NOMO-1 treated with dmso at 0.1 percent for 144 hours (cell line): ENCODE measurements at regions not wholly inside any gene's neighbourhood (a gene's known extent, or its start where the extent isn't known, plus 50 kb on each side); places are given as distances from the start of the nearest gene placed in this dataset.

Experiments
- DNase-seq: peaks from one replicate; lab custom pipeline; 2025; ENCODE audit not compliant: unreplicated experiment; lab: John Stamatoyannopoulos, UW

GRCh38 chr1:5253036-5253435 is 598.6 kb downstream of the AJAP1 start:
- DNase-seq = no peak

- DNase-seq = no peak
Measured at GRCh38 chr1:5250336-5250735, 595.9 kb downstream of the AJAP1 start.

GRCh38 chr1:5245348-5245747 is 590.9 kb downstream of the AJAP1 start:
- DNase-seq = no peak

- DNase-seq = no peak
Measured at GRCh38 chr1:5244631-5245285, 590.3 kb downstream of the AJAP1 start.

- no peak for DNase-seq
Measured at GRCh38 chr1:5242850-5243249, 588.4 kb downstream of the AJAP1 start.

GRCh38 chr1:5239911-5240310 is 585.5 kb downstream of the AJAP1 start:
- DNase-seq = no peak

- DNase-seq = no peak
Measured at GRCh38 chr1:5238351-5239130, 584.1 kb downstream of the AJAP1 start.

GRCh38 chr1:5235355-5235899 is 581.0 kb downstream of the AJAP1 start:
- DNase-seq = no peak

- no peak for DNase-seq
Measured at GRCh38 chr1:5232537-5232936, 578.1 kb downstream of the AJAP1 start.

- no peak for DNase-seq
Measured at GRCh38 chr1:5231541-5232315, 577.3 kb downstream of the AJAP1 start.

- DNase-seq = no peak
Measured at GRCh38 chr1:5227114-5227513, 572.7 kb downstream of the AJAP1 start.

- no peak for DNase-seq
Measured at GRCh38 chr1:5225707-5226704, 571.6 kb downstream of the AJAP1 start.

GRCh38 chr1:5223206-5223605 is 568.8 kb downstream of the AJAP1 start:
- DNase-seq = no peak

GRCh38 chr1:5222626-5223025 is 568.2 kb downstream of the AJAP1 start:
- no peak for DNase-seq

- DNase-seq = no peak
Measured at GRCh38 chr1:5221451-5221850, 567.0 kb downstream of the AJAP1 start.

- no peak for DNase-seq
Measured at GRCh38 chr1:5220821-5221220, 566.4 kb downstream of the AJAP1 start.

GRCh38 chr1:5220421-5220820 is 566.0 kb downstream of the AJAP1 start:
- no peak for DNase-seq

- DNase-seq = no peak
Measured at GRCh38 chr1:5200006-5200405, 545.6 kb downstream of the AJAP1 start.

- DNase-seq = no peak
Measured at GRCh38 chr1:5198328-5198727, 543.9 kb downstream of the AJAP1 start.

- no peak for DNase-seq
Measured at GRCh38 chr1:5191470-5191869, 537.1 kb downstream of the AJAP1 start.
